GM12878 (cell line): ENCODE measurements at regions not wholly inside any gene's neighbourhood (a gene's known extent, or its start where the extent isn't known, plus 50 kb on each side); places are given as distances from the start of the nearest gene placed in this dataset.

Source experiments
- ATF2 ChIP-seq: IDR thresholded peaks from 2 replicates; pipeline ENCODE4 v1.6.1; 2012; ENCODE audit warnings: low read length, inconsistent platforms
- MAX ChIP-seq: IDR thresholded peaks from 2 replicates; pipeline ENCODE4 v1.6.1; 2012; ENCODE audit warnings: low read depth, low read length, improper control_type of control experiment
- NFYB ChIP-seq: IDR thresholded peaks from 2 replicates; pipeline ENCODE4 v1.6.1; 2011; ENCODE audit warnings: low read depth, mild to moderate bottlenecking, low read length, improper control_type of control experiment, moderate library complexity; ENCODE audit not compliant: insufficient read depth
- POLR2AphosphoS5 ChIP-seq: IDR thresholded peaks from 2 replicates; pipeline ENCODE4 v1.6.1; 2011; ENCODE audit warnings: mild to moderate bottlenecking, low read length, inconsistent platforms
- SUZ12 ChIP-seq: fragments of 200-600 bp; sonication (generic); IDR thresholded peaks from one replicate; pipeline ENCODE4 v1.6.1; 2018; ENCODE audit warnings: antibody characterized with exemption, mild to moderate bottlenecking; ENCODE audit not compliant: unreplicated experiment
- TF ChIP-seq, protein P1 (sequence below), 3 experiments: IDR thresholded peaks in 2 of 3; conservative IDR thresholded peaks in 1 of 3; 2 replicates each; pipeline ENCODE4 v1.5.1; 2011; ENCODE audit warnings: low read depth in 3 of 3, low read length in 3 of 3, mild to moderate bottlenecking in 3 of 3, control low read depth in 2 of 3, moderate library complexity in 2 of 3, inconsistent platforms in 1 of 3, mixed read lengths in 1 of 3; ENCODE audit not compliant: control insufficient read depth in 2 of 3, insufficient read depth in 1 of 3; ENCODE audit errors: extremely low read depth in 1 of 3

GRCh38 chr5:12019306-12019705 is 115.1 kb upstream of the CTNND2 start:
- TF ChIP-seq NFYB (no peak), MAX (no peak), POLR2AphosphoS5 (no peak), ATF2 (no peak), SUZ12 (no peak)
- TF ChIP-seq, protein P1, sequence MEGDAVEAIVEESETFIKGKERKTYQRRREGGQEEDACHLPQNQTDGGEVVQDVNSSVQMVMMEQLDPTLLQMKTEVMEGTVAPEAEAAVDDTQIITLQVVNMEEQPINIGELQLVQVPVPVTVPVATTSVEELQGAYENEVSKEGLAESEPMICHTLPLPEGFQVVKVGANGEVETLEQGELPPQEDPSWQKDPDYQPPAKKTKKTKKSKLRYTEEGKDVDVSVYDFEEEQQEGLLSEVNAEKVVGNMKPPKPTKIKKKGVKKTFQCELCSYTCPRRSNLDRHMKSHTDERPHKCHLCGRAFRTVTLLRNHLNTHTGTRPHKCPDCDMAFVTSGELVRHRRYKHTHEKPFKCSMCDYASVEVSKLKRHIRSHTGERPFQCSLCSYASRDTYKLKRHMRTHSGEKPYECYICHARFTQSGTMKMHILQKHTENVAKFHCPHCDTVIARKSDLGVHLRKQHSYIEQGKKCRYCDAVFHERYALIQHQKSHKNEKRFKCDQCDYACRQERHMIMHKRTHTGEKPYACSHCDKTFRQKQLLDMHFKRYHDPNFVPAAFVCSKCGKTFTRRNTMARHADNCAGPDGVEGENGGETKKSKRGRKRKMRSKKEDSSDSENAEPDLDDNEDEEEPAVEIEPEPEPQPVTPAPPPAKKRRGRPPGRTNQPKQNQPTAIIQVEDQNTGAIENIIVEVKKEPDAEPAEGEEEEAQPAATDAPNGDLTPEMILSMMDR (IDR thresholded peaks at IDR 0.05 in 2 of 3, conservative IDR thresholded peaks at IDR 0.05 in 1 of 3; ENCODE audit: control insufficient read depth in 2 of 3, extremely low read depth in 1 of 3, insufficient read depth in 1 of 3, low read depth in 3 of 3, low read length in 3 of 3): no peak
